ENCODE measurements at regions not wholly inside any gene's neighbourhood (a gene's known extent, or its start where the extent isn't known, plus 50 kb on each side); places are given as distances from the start of the nearest gene placed in this dataset.

GRCh38 chr18:77677536-77677935, 427.9 kb downstream of the GALR1 start:
- TF ChIP-seq CTCF (IDR thresholded peaks at IDR 0.05 in 8 of 11, conservative IDR thresholded peaks at IDR 0.05 in 3 of 11) (no peak), POLR2AphosphoS5 (IDR thresholded peaks at IDR 0.05) (no peak)

Data from spleen (tissue), 7 donors.